NCI-H1048 (cell line): ENCODE measurements at regions not wholly inside any gene's neighbourhood (a gene's known extent, or its start where the extent isn't known, plus 50 kb on each side); places are given as distances from the start of the nearest gene placed in this dataset.
"Not testable (repeated sequence)": the region's sequence is repeated elsewhere in the genome, so short reads cannot be mapped to it uniquely, and the experiment has no call there.

Experiments
- DNase-seq: peaks from one replicate; lab custom pipeline; 2025; lab: John Stamatoyannopoulos, UW

GRCh38 chr15:20289538-20290103, 252.0 kb downstream of the GOLGA6L6 start:
- DNase-seq, result not testable (repeated sequence)

- not testable (repeated sequence) for DNase-seq
Observed at GRCh38 chr15:20288800-20289537, 252.6 kb downstream of the GOLGA6L6 start.

GRCh38 chr15:20286559-20286958, 255.0 kb downstream of the GOLGA6L6 start:
- DNase-seq, result not testable (repeated sequence)

GRCh38 chr15:20285696-20286300, 255.8 kb downstream of the GOLGA6L6 start:
- not testable (repeated sequence) for DNase-seq

DNA sequence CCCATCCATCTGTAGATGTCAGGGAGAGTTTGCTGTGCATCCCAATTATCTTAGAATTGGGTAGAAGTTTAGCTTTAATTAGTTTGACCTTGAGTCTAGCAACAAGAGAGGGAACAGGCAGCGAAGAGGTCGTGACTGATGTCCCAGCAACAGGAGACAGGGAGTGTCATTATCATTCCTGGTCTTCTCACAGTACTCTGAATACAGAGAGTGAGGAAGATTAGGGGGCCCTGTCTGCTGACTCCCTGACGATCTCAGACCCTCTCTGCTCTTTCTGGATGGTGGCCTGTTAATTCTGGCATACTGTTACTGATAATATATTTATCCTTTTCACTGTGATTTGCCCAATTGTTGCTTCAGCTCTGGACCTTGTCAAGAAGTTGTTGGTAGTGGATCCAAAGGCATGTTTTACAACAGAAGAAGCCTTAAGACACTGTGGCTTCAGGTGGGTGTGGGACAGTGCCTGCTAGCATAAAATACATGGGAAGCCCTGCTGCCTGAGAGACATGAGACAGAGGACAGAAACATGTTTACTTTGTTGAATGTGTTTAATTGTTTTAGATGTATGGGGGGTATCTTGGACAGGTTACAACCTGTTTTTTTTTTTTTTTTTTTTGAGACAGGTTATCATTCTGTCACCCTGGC, 256.6 kb downstream of the GOLGA6L6 start:
- not testable (repeated sequence) for DNase-seq

GRCh38 chr15:20283651-20284050, 257.9 kb downstream of the GOLGA6L6 start:
- DNase-seq, result not testable (repeated sequence)

- not testable (repeated sequence) for DNase-seq
Observed at GRCh38 chr15:20282491-20282943, 259.1 kb downstream of the GOLGA6L6 start.

DNA sequence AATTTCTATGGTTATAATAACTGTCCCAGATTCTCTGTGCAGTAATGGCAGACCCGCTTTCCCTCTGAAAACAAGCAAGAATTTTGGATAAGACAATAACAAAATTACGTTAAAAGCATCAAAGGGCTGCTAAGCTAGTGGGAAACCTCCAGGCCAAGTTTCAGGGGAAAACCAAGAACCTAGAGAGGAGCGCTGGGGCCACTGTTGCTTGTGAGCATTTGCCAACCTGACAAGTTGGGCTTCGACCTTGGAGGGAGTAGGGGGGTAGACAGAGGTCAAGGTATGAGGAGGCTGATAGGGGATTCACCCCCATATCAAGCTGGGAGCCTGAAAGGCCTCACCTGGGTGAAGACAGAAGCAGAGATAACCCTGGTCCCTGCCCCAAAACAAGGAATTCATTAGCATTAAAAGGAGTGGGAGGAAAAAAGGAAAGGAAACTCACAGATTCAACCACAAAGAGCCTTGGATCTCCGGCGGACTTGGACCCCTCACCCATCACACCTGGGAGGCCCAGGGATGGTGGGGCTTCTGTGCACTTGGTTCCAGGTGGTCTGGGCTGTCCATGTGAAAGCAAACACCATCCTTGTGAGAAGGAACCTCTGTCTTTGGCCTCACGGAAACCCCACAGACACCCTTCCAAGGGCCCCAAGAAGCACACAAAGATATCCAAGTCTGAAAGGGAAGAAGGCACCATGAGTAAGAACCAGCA, 259.9 kb downstream of the GOLGA6L6 start:
- DNase-seq, result not testable (repeated sequence)

GRCh38 chr15:20280933-20281463, 260.6 kb downstream of the GOLGA6L6 start:
- DNase-seq, result no peak

DNA sequence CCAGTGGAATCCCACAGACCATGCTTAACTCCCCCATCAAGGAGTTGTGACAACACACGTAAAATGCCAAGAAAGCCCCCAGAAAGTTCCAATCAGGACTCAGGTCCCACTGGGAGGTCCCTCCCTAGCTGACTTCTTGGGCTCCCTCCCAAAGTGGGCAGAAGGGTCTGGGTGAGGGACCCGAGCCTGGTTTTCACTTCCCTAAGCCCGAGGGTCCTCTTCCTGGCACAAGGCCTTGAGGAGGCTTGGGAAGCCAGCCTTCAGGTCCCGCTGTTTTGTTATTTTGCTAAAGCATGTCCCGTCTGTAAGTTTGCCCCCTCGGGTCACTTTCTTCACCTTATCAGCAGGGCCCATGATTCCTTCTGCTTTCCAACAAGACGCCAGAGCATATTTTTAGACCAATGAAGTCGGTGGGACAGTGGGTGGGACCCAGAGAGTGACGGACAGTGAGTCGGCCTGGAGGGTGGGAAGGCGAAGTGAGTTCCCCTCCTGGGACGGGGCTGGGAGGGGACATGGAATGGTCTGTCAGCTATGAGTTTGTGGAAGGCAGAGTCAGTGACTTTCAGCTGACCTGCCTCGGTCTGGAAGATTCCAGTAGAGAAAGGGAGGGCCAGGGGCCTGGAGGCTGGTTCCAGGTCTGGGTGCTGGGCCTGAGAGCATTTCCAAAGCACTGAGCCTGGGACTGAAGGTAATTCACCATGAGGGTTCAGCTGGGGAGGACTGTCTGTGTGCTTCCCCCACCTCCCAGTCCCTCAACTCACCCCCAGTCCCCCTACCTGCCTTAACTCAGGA, 261.3 kb downstream of the GOLGA6L6 start:
- DNase-seq, result not testable (repeated sequence)

GRCh38 chr15:20279056-20279455, 262.5 kb downstream of the GOLGA6L6 start:
- not testable (repeated sequence) for DNase-seq

DNA sequence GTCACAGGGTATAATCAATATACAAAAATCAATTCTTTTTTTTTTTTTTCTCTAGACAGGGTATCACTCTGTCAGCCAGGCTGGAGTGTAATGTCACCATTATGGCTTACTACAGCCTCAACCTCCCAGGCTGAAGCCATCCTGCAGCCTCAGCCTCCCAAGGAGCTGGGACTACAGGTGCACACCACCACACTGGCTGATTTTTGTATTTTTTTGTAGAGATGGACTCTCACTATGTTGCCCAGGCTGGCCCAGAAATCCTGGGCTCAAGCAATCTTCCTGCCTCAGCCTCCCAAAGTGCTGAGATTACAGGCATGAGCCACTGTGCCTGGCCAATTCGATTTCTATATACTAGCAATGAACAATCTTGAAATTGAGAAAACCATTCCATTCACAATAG, 263.2 kb downstream of the GOLGA6L6 start:
- not testable (repeated sequence) for DNase-seq

DNA sequence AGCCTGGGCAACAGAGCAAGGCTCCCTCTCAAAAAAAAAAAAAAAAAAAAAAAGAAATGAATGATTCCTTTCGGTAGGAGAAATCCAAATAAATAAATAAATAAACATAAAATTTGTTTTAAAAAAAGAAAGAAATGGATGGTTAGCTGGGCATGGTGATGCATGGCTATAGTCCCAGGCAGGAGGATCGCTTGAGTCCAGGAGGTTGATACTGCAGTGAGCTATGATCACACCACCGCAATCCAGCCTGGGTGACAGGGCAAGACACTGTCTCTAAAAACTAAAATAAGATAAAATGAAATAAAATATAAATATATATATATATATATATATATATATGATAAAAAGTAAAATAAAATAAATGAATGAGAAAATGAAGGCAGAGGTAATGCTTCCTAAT, 264.1 kb downstream of the GOLGA6L6 start:
- DNase-seq, result not testable (repeated sequence)

DNA sequence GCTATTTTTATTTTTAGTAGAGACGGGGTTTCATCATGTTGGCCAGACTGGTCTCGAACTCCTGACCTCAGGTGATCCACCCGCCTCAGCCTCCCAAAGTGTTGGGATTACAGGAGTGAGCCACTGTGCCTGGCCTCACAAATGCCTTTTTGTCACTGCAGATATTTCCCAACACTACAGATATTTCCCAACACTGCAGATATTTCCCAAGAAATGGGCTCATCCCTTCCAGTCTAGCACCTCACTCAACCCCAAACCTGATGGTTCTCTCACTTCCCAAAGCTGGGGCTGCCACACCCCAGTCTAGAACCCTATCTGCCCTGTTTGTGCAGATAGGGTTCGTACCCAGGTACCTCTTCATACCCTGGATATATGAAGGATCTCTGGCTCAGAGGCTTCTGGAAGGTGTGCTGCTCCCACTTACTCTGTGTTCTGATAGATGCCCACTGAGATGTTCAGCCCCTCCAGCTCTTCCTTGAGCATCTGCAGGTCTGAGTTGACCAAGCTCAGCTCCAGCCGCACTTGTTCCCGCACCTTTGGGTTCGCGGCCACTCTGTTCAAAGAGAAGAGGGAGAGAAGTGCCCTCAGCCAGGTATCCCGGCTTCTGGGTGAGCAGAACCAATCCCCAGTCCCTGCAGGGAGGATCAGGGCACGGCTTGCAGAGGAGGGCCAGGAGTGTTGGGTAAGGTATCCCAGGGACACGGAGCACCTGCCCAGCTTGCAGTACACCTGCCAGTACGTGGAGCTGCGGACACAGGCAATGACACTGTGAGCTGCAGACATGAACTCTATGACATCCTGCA, 265.1 kb downstream of the GOLGA6L6 start:
- not testable (repeated sequence) for DNase-seq

- DNase-seq, result not testable (repeated sequence)
Observed at GRCh38 chr15:20275373-20275967, 266.1 kb downstream of the GOLGA6L6 start.

DNA sequence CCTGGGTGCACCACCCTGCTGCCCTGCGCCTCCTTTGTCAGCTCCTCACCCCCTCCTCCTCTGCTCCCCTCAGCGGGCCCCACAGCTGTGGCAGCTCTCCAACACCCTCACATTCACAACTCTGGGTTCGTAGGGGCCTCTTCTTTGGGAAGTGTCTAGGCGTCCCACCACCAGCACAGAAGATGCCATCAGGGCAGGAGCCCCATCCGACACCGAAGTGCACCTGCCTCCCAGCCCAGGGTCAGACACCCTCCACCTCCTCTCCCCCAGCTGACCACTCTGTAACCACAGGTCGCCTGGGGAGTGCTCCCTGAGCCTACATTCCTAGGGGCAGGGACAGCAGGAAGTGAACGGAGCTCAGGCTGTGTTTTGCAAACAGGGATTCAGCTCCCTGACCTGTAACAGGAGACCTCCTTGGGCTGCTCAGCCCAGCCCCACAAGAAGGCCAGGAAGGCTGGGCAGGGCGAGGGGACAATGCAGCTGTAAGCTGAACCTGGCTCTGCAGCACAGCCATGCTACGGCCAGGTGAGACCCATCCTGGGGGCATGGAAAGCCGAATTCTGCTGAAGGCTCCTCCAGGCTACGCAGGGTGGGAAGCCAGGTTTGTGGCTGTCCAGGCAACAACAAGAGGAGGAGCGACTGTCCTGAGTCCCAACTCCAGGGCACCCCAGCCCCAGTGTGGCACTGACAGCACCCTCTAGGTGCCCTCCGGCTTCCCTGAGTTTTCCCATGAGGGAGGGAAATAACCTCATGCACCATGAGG, 269.0 kb downstream of the GOLGA6L6 start:
- no peak for DNase-seq

GRCh38 chr15:20271647-20272046, 270.0 kb downstream of the GOLGA6L6 start:
- no peak for DNase-seq

DNA sequence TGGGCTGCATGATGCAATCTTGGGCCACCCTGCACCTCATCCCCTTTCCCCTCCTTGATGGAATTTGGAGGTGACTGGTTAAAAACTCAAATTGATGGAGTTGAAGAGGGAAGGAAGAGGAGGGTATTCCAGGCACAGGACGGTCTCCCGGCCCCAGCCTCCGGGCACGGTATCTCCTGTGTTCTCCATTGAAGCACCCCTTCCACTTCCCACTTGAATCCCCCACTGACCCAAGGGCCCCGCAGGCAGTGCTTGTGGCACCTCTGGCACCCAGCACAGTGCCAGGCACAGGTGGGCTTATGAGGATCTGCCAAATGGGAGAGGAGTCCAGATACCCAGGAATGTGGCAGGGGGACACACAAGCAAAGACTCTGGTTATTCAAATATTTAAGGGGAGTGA, 271.6 kb downstream of the GOLGA6L6 start:
- DNase-seq, result not testable (repeated sequence)

- not testable (repeated sequence) for DNase-seq
Observed at GRCh38 chr15:20267996-20268395, 273.6 kb downstream of the GOLGA6L6 start.
